KMS-11 (cell line): ENCODE measurements at regions not wholly inside any gene's neighbourhood (a gene's known extent, or its start where the extent isn't known, plus 50 kb on each side); places are given as distances from the start of the nearest gene placed in this dataset.
A peak's percentile ranks its signal among the peaks of the same experiment; 100 is the strongest.

Source experiments
- H2AFZ ChIP-seq: fragments of 200-600 bp; sonication (generic); 2 replicates; pipeline ENCODE4 v1.6.1; 2016; ENCODE audit warnings: antibody characterized with exemption, mixed run types, low read depth
- H3K27ac ChIP-seq: fragments of 200-600 bp; sonication (generic); 2 replicates; pipeline ENCODE4 v1.6.1; 2016; ENCODE audit warnings: mild to moderate bottlenecking, mixed run types
- H3K27me3 ChIP-seq: fragments of 200-600 bp; sonication (generic); 2 replicates; pipeline ENCODE4 v1.6.1; 2017; ENCODE audit warnings: mild to moderate bottlenecking, low read depth, mixed run types, moderate library complexity; ENCODE audit not compliant: insufficient read depth
- H3K36me3 ChIP-seq: fragments of 200-600 bp; sonication (generic); 2 replicates; pipeline ENCODE4 v1.6.1; 2017; ENCODE audit warnings: mild to moderate bottlenecking, mixed run types; ENCODE audit not compliant: insufficient read depth
- H3K4me1 ChIP-seq: fragments of 200-600 bp; sonication (generic); 2 replicates; pipeline ENCODE4 v1.6.1; 2016; ENCODE audit warnings: mild to moderate bottlenecking, low read depth, mixed run types; ENCODE audit not compliant: poor library complexity, severe bottlenecking
- H3K4me2 ChIP-seq: fragments of 200-600 bp; sonication (generic); 2 replicates; pipeline ENCODE4 v1.7.0; 2016; ENCODE audit warnings: mild to moderate bottlenecking, mixed run types
- H3K4me3 ChIP-seq: fragments of 200-600 bp; sonication (generic); IDR thresholded peaks from 2 replicates; pipeline ENCODE4 v1.6.1; 2017; ENCODE audit warnings: low read depth, low read length, mixed read lengths; ENCODE audit not compliant: insufficient read depth
- H3K79me2 ChIP-seq: fragments of 200-600 bp; sonication (generic); 2 replicates; pipeline ENCODE4 v1.6.1; 2016; ENCODE audit warnings: low read depth, mixed run types; ENCODE audit not compliant: insufficient read depth
- H3K9ac ChIP-seq: fragments of 200-600 bp; sonication (generic); 2 replicates; pipeline ENCODE4 v1.6.1; 2016; ENCODE audit warnings: mild to moderate bottlenecking, mixed run types
- H4K20me1 ChIP-seq: fragments of 200-600 bp; sonication (generic); 2 replicates; pipeline ENCODE4 v1.6.1; 2016; ENCODE audit warnings: mild to moderate bottlenecking, mixed run types; ENCODE audit not compliant: insufficient read depth
- TF ChIP-seq, protein P1 (sequence below): fragments of 200-600 bp; sonication (generic); conservative IDR thresholded peaks from 2 replicates; pipeline ENCODE4 v1.6.1; 2017; ENCODE audit warnings: low read depth, mild to moderate bottlenecking, antibody characterized with exemption, low read length, moderate library complexity, mixed read lengths

- H4K20me1 ChIP-seq, result no peaks in the 10 kb centered on the region
- H3K27me3 ChIP-seq, result no peaks in the 10 kb centered on the region
- no peak overlapping the region for H3K4me3 ChIP-seq
- H3K9ac ChIP-seq, result no peak overlapping the region
- peak overlapping the region; percentile 51 for H2AFZ ChIP-seq
- H3K36me3 ChIP-seq, result no peaks in the 10 kb centered on the region
- TF ChIP-seq, protein P1, sequence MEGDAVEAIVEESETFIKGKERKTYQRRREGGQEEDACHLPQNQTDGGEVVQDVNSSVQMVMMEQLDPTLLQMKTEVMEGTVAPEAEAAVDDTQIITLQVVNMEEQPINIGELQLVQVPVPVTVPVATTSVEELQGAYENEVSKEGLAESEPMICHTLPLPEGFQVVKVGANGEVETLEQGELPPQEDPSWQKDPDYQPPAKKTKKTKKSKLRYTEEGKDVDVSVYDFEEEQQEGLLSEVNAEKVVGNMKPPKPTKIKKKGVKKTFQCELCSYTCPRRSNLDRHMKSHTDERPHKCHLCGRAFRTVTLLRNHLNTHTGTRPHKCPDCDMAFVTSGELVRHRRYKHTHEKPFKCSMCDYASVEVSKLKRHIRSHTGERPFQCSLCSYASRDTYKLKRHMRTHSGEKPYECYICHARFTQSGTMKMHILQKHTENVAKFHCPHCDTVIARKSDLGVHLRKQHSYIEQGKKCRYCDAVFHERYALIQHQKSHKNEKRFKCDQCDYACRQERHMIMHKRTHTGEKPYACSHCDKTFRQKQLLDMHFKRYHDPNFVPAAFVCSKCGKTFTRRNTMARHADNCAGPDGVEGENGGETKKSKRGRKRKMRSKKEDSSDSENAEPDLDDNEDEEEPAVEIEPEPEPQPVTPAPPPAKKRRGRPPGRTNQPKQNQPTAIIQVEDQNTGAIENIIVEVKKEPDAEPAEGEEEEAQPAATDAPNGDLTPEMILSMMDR, result no peak
- peak overlapping the region; percentile 41; the same call in 1 of the 2 replicates for H3K27ac ChIP-seq
- H3K79me2 ChIP-seq, result no peaks in the 10 kb centered on the region
- H3K4me2 ChIP-seq, result peak overlapping the region; percentile 43
- peaks cover 61% of the 10 kb centered on the region for H3K4me1 ChIP-seq
Observed at GRCh38 chr5:45094876-45095440, 286.2 kb downstream of the MRPS30 start.

GRCh38 chr5:45098483-45098882 is 289.7 kb downstream of the MRPS30 start:
- no peaks in the 10 kb centered on the region for H3K79me2 ChIP-seq
- no peak overlapping the region for H2AFZ ChIP-seq
- TF ChIP-seq, protein P1, result no peak
- H3K4me3 ChIP-seq, result no peak overlapping the region
- no peak overlapping the region for H3K9ac ChIP-seq
- H3K4me2 ChIP-seq, result no peak overlapping the region
- H3K27me3 ChIP-seq, result no peaks in the 10 kb centered on the region
- H3K27ac ChIP-seq, result no peak overlapping the region
- peaks cover 38% of the 10 kb centered on the region for H3K4me1 ChIP-seq
- no peaks in the 10 kb centered on the region for H4K20me1 ChIP-seq
- no peaks in the 10 kb centered on the region for H3K36me3 ChIP-seq

GRCh38 chr5:45101146-45101545 is 292.4 kb downstream of the MRPS30 start:
- Histone ChIP-seq H2AFZ (no peak overlapping the region), H3K4me3 (no peak overlapping the region), H3K4me2 (no peak overlapping the region), H3K36me3 (no peaks in the 10 kb centered on the region), H4K20me1 (no peaks in the 10 kb centered on the region), H3K4me1 (peaks cover 11% of the 10 kb centered on the region), H3K79me2 (no peaks in the 10 kb centered on the region), H3K9ac (no peak overlapping the region), H3K27me3 (no peaks in the 10 kb centered on the region), H3K27ac (no peak overlapping the region)
- TF ChIP-seq, protein P1, result no peak

DNA sequence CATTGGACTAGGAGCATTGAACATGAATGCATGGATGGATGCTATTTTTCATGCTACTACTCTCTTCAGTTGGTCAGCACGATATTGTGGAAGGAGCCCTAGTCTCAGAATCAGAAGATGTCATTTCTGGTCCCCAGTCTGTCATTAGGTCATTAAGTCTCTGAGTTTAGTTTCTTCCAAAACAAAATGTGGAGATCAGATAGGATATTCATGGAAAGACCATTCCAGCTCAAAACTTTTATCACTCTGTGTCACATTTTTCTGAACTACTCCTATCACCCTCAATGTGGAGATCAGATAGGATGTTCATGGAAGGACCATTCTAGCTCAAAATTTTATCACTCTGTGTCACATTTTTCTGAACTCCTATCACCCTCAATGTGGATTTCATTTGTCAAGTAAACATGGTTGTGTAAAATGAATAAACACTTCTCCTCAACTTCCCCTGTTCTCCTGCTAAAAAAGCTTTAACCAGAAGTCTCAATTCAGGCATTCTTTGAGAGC is 296.8 kb downstream of the MRPS30 start:
- Histone ChIP-seq H3K36me3 (no peaks in the 10 kb centered on the region), H3K79me2 (no peaks in the 10 kb centered on the region), H3K27me3 (no peaks in the 10 kb centered on the region), H3K4me2 (no peak overlapping the region), H3K9ac (no peak overlapping the region), H4K20me1 (no peaks in the 10 kb centered on the region), H2AFZ (no peak overlapping the region), H3K27ac (no peak overlapping the region), H3K4me3 (no peak overlapping the region), H3K4me1 (no peaks in the 10 kb centered on the region)
- TF ChIP-seq, protein P1, result no peak
